B cell (primary cell): ENCODE measurements at regions not wholly inside any gene's neighbourhood (a gene's known extent, or its start where the extent isn't known, plus 50 kb on each side); places are given as distances from the start of the nearest gene placed in this dataset.

Source experiments
- EZH2 ChIP-seq: IDR thresholded peaks from 2 replicates; pipeline ENCODE4 v1.6.1; 2012; ENCODE audit warnings: borderline replicate concordance, low read depth, mild to moderate bottlenecking, moderate library complexity, low read length; ENCODE audit not compliant: insufficient read depth, poor library complexity, severe bottlenecking
- TF ChIP-seq, protein P1 (sequence below): fragments of 200-600 bp; IDR thresholded peaks from one replicate; pipeline ENCODE4 v1.8.0; 2022; ENCODE audit warnings: antibody characterized with exemption, mild to moderate bottlenecking

DNA sequence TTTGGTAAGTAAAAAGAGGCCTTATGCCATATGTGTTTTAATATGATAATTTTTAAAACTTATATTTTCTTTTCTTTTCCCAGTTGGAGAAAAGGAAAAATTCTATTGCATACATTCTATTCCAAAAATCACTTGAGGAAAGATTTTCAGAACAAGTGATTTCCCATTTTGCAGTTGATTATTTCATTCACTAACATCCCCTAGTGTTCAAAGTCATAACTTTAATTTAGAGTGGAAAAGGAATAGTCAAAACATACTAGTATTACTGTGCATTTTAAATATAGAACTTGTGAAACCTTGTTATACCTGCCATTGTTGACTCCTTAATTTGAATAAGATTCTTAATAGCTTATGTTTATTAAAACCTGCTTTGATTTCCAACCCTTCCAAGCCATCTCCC lies 1157.6 kb upstream of the ADGRL4 start:
- TF ChIP-seq, protein P1, sequence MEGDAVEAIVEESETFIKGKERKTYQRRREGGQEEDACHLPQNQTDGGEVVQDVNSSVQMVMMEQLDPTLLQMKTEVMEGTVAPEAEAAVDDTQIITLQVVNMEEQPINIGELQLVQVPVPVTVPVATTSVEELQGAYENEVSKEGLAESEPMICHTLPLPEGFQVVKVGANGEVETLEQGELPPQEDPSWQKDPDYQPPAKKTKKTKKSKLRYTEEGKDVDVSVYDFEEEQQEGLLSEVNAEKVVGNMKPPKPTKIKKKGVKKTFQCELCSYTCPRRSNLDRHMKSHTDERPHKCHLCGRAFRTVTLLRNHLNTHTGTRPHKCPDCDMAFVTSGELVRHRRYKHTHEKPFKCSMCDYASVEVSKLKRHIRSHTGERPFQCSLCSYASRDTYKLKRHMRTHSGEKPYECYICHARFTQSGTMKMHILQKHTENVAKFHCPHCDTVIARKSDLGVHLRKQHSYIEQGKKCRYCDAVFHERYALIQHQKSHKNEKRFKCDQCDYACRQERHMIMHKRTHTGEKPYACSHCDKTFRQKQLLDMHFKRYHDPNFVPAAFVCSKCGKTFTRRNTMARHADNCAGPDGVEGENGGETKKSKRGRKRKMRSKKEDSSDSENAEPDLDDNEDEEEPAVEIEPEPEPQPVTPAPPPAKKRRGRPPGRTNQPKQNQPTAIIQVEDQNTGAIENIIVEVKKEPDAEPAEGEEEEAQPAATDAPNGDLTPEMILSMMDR: no peak
- no peak for TF ChIP-seq EZH2
